PC-9 (cell line): ENCODE measurements at regions not wholly inside any gene's neighbourhood (a gene's known extent, or its start where the extent isn't known, plus 50 kb on each side); places are given as distances from the start of the nearest gene placed in this dataset.

Experiments
- BruUV-seq: library from RNA; stranded (reverse); fragments of 400-500 nt; replicated peaks from 2 replicates; lab custom pipeline; 2021; lab: Mats Ljungman, UMichigan
- CTCF ChIA-PET: fragments of 300-600 bp; sonication (Branson Sonifier 250); formaldehyde crosslinking; loops from one replicate; lab custom pipeline; 2022; ENCODE audit warnings: antibody characterized with exemption; lab: Charles Lee
- POLR2A ChIA-PET: fragments of 300-600 bp; sonication (Branson Sonifier 250); formaldehyde crosslinking; loops from one replicate; lab custom pipeline; 2022; ENCODE audit warnings: antibody characterized with exemption; ENCODE audit not compliant: unreplicated experiment; lab: Charles Lee
- DNase-seq, 2 experiments: peaks; one replicate each; pipeline versions ENCODE4 v3.0.0 to v3.0.0-alpha.2; 2015 to 2022; ENCODE audit warnings: mixed read lengths in 1 of 2
- H2AFZ ChIP-seq: fragments of 200-600 bp; sonication (generic); 2 replicates; pipeline ENCODE4 v1.8.1; 2017; ENCODE audit warnings: antibody characterized with exemption
- H3F3A ChIP-seq: fragments of 200-600 bp; sonication (generic); 2 replicates; pipeline ENCODE4 v1.8.1; 2017; ENCODE audit warnings: antibody characterized with exemption, mild to moderate bottlenecking, low read depth; ENCODE audit not compliant: insufficient read depth
- H3K27ac ChIP-seq: fragments of 200-600 bp; sonication (generic); 2 replicates; pipeline ENCODE4 v1.6.1; 2016; ENCODE audit warnings: mixed run types
- H3K27me3 ChIP-seq: fragments of 200-600 bp; sonication (generic); 2 replicates; pipeline ENCODE4 v1.6.1; 2016; ENCODE audit warnings: low read depth, mixed run types; ENCODE audit not compliant: insufficient read depth
- H3K36me3 ChIP-seq: fragments of 200-600 bp; sonication (generic); 2 replicates; pipeline ENCODE4 v1.6.1; 2016; ENCODE audit warnings: low read depth, mixed run types
- H3K4me1 ChIP-seq: fragments of 200-600 bp; sonication (generic); replicated peaks from 2 replicates; pipeline ENCODE4 v1.6.1; 2016; ENCODE audit warnings: mixed run types; ENCODE audit not compliant: insufficient read depth
- H3K4me2 ChIP-seq: fragments of 200-600 bp; sonication (generic); 2 replicates; pipeline ENCODE4 v1.6.1; 2017; ENCODE audit warnings: mixed run types
- H3K4me3 ChIP-seq: fragments of 200-600 bp; sonication (generic); 2 replicates; pipeline ENCODE4 v1.6.1; 2016; ENCODE audit warnings: mixed run types
- H3K79me2 ChIP-seq: fragments of 200-600 bp; sonication (generic); 2 replicates; pipeline ENCODE4 v1.6.1; 2017; ENCODE audit warnings: low read depth, mixed run types
- H3K9me2 ChIP-seq: fragments of 200-600 bp; sonication (generic); 2 replicates; pipeline ENCODE4 v1.8.1; 2017; ENCODE audit warnings: mild to moderate bottlenecking; ENCODE audit not compliant: insufficient read depth
- H3K9me3 ChIP-seq: fragments of 200-600 bp; sonication (generic); 2 replicates; pipeline ENCODE4 v1.8.1; 2016; ENCODE audit warnings: low read depth; ENCODE audit not compliant: insufficient read depth
- H4K20me1 ChIP-seq: fragments of 200-600 bp; sonication (generic); 2 replicates; pipeline ENCODE4 v1.8.1; 2017; ENCODE audit not compliant: insufficient read depth
- EZH2 ChIP-seq: fragments of 200-600 bp; sonication (generic); IDR thresholded peaks from 2 replicates; pipeline ENCODE4 v1.8.0; 2017; ENCODE audit warnings: antibody characterized with exemption, low read depth
- intact Hi-C: fragments of 100-400 bp; cut with micrococcal nuclease; formaldehyde crosslinking; loops from one replicate; pipeline ENCODE4 v1.10.0; 2022; ENCODE audit not compliant: unreplicated experiment
- TF ChIP-seq, protein P1 (sequence below): fragments of 200-600 bp; sonication (generic); conservative IDR thresholded peaks from 2 replicates; pipeline ENCODE4 v1.6.1; 2017; ENCODE audit warnings: mixed run types, antibody characterized with exemption, mild to moderate bottlenecking, moderate library complexity

DNA sequence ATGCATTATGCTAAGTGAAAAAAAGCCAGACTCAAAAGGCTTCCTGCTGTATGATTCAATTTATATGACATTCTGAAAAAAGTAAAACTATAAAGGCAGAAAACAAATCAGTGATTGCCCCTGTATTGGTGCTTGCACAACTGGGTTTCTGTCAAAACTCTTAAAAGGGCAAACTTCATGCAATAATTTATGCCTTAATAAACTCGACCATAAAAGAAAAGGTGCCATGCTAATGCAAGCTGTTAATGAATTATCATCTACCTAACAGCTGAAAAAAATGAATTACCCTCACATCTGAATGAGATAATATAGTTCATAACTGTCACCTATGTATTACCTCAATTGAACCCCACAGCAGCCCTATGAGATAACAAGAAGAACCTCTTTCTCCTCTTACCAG lies 120.8 kb upstream of the ATP1A1 start:
- H3K27me3 ChIP-seq: no peaks in the 10 kb centered on the region
- CTCF ChIA-PET: no interaction called here
- no peaks in the 10 kb centered on the region for H3F3A ChIP-seq
- POLR2A ChIA-PET: no interaction called here
- intact Hi-C loops: no loop called here
- H3K36me3 ChIP-seq: no peaks in the 10 kb centered on the region
- no peak overlapping the region for H3K4me2 ChIP-seq
- TF ChIP-seq EZH2: no peak
- TF ChIP-seq, protein P1, sequence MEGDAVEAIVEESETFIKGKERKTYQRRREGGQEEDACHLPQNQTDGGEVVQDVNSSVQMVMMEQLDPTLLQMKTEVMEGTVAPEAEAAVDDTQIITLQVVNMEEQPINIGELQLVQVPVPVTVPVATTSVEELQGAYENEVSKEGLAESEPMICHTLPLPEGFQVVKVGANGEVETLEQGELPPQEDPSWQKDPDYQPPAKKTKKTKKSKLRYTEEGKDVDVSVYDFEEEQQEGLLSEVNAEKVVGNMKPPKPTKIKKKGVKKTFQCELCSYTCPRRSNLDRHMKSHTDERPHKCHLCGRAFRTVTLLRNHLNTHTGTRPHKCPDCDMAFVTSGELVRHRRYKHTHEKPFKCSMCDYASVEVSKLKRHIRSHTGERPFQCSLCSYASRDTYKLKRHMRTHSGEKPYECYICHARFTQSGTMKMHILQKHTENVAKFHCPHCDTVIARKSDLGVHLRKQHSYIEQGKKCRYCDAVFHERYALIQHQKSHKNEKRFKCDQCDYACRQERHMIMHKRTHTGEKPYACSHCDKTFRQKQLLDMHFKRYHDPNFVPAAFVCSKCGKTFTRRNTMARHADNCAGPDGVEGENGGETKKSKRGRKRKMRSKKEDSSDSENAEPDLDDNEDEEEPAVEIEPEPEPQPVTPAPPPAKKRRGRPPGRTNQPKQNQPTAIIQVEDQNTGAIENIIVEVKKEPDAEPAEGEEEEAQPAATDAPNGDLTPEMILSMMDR: no peak
- H3K4me3 ChIP-seq: no peak overlapping the region
- H3K9me2 ChIP-seq: no peaks in the 10 kb centered on the region
- H3K79me2 ChIP-seq: no peaks in the 10 kb centered on the region
- no peaks in the 10 kb centered on the region for H3K9me3 ChIP-seq
- peaks cover 20% of the 10 kb centered on the region for H3K4me1 ChIP-seq
- no peak for DNase-seq
- H4K20me1 ChIP-seq: no peaks in the 10 kb centered on the region
- no peak overlapping the region for H3K27ac ChIP-seq
- no peak overlapping the region for H2AFZ ChIP-seq
- no TSS peak for BruUV-seq

DNA sequence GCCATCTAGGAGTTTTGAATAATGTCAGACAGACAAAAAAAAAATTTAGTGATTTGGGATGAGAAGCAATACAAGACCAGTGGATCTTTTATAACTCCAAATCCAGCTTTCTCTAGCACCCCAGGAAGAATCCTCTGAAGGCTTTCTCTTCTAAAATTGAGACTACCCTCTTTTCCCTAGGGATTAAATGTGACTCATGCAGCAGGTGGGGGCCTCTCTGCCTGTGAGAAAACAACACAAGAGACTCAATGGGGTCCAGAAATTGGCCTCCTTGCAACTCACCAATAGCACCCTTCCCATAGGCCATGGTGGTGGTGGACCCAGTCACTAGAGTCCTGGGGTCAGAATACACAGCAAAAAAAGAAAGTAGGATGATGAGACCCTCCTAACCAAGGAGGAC lies 120.3 kb upstream of the ATP1A1 start:
- Histone ChIP-seq H3K4me2 (no peak overlapping the region), H3K27me3 (no peaks in the 10 kb centered on the region), H4K20me1 (no peaks in the 10 kb centered on the region), H3K79me2 (no peaks in the 10 kb centered on the region), H3K27ac (no peak overlapping the region), H3K9me3 (no peaks in the 10 kb centered on the region), H3K9me2 (no peaks in the 10 kb centered on the region), H3F3A (no peaks in the 10 kb centered on the region), H2AFZ (no peak overlapping the region), H3K36me3 (no peaks in the 10 kb centered on the region), H3K4me3 (no peak overlapping the region), H3K4me1 (peaks cover 20% of the 10 kb centered on the region)
- BruUV-seq: no TSS peak
- intact Hi-C loops: no loop called here
- no peak for DNase-seq
- no peak for TF ChIP-seq EZH2
- TF ChIP-seq, protein P1: no peak
- ChIA-PET POLR2A (no interaction called here), CTCF (no interaction called here)

DNA sequence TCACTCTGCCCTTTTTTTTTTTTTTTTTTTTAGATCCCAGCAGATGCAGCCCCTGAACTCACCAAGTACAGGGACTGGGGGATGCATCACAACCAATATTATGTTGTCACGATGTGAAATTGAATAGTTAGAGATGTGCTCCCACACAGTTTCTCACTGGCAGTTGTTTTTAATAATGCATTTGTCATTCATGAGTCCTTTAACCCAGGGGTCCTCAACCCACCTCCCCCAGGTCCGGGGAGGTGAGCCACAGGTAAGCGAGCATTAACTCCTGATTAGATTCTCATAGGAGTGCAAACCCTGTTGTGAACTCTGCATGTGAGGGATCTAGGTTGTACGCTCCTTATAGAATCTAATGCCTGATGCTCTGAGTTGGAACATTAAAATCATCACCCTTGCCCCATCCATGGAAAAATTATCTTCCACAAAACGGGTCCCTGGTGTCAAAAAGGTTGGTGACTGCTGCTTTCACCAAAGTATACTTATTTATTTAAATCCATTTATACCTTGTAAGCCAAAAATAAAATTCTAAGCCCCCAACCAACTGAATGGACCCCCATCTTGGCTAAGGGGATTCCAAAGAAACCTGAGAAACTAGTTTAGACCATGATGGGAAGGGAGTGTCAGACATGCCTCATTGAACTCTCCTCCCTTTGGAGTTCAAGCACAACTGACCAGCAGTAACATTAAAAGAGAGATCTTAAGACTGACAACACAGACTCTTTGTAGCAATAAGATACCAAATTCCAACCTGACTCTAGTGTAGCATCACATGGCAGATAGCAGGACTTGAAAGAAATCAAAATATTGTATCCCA lies 119.3 kb upstream of the ATP1A1 start:
- Histone ChIP-seq H3F3A (no peaks in the 10 kb centered on the region), H3K27ac (no peak overlapping the region), H3K4me1 (peaks cover 20% of the 10 kb centered on the region), H3K9me2 (no peaks in the 10 kb centered on the region), H3K79me2 (no peaks in the 10 kb centered on the region), H3K27me3 (no peaks in the 10 kb centered on the region), H3K4me3 (no peak overlapping the region), H2AFZ (no peak overlapping the region), H3K4me2 (no peak overlapping the region), H4K20me1 (no peaks in the 10 kb centered on the region), H3K9me3 (no peaks in the 10 kb centered on the region), H3K36me3 (no peaks in the 10 kb centered on the region)
- TF ChIP-seq EZH2: no peak
- TF ChIP-seq, protein P1: no peak
- DNase-seq: no peak
- no TSS peak for BruUV-seq
- intact Hi-C loops: no loop called here
- POLR2A ChIA-PET: no interaction called here
- CTCF ChIA-PET: no interaction called here
